ENCODE measurements at regions not wholly inside any gene's neighbourhood (a gene's known extent, or its start where the extent isn't known, plus 50 kb on each side); places are given as distances from the start of the nearest gene placed in this dataset.

GRCh38 chr10:4070921-4071660, 286.1 kb upstream of the KLF6 start:
- no peak for TF ChIP-seq CTCF (IDR thresholded peaks at IDR 0.05; ENCODE audit: insufficient read depth, low read length, poor library complexity, severe bottlenecking)
- TF ChIP-seq EZH2phosphoT487 (conservative IDR thresholded peaks at IDR 0.05; ENCODE audit: low read length): no peak
